ENCODE measurements at regions not wholly inside any gene's neighbourhood (a gene's known extent, or its start where the extent isn't known, plus 50 kb on each side); places are given as distances from the start of the nearest gene placed in this dataset.

GRCh38 chr3:43199645-43200306 lies 86.6 kb upstream of the SNRK start:
- Histone ChIP-seq H3K4me3 (no peak overlapping the region), H3K9me3 (peaks cover 0 to 5% (median 0%) of the 10 kb centered on the region in 3 donors), H3K27me3 (peaks cover 0 to 2% of the 10 kb centered on the region in 2 donors), H3K27ac (no peak overlapping the region), H3K4me1 (no peaks in the 10 kb centered on the region), H3K36me3 (no peaks in the 10 kb centered on the region)
- TF ChIP-seq CTCF (IDR thresholded peaks at IDR 0.05), result no peak
- intact Hi-C loops (cut with DNase I; ENCODE audit: low total_unique reads), result no loop called here
- DNase-seq, result no peak

- Histone ChIP-seq H3K36me3 (no peaks in the 10 kb centered on the region), H3K4me3 (no peak overlapping the region), H3K27ac (no peak overlapping the region), H3K9me3 (peaks cover 0 to 5% (median 0%) of the 10 kb centered on the region in 3 donors), H3K4me1 (no peaks in the 10 kb centered on the region), H3K27me3 (peaks cover 0 to 7% of the 10 kb centered on the region in 2 donors)
- TF ChIP-seq CTCF (IDR thresholded peaks at IDR 0.05), result no peak
- intact Hi-C loops (cut with DNase I; ENCODE audit: low total_unique reads), result no loop called here
- no peak for DNase-seq
Observed at GRCh38 chr3:43198791-43199644, 87.3 kb upstream of the SNRK start.

GRCh38 chr3:43198301-43198700 lies 88.0 kb upstream of the SNRK start:
- H3K27ac ChIP-seq, result no peak overlapping the region
- H3K9me3 ChIP-seq, result peaks cover 0 to 5% (median 0%) of the 10 kb centered on the region in 3 donors
- no peak for DNase-seq
- no peak overlapping the region for H3K4me3 ChIP-seq
- intact Hi-C loops (cut with DNase I; ENCODE audit: low total_unique reads), result no loop called here
- no peaks in the 10 kb centered on the region for H3K4me1 ChIP-seq
- no peak for TF ChIP-seq CTCF (IDR thresholded peaks at IDR 0.05)
- H3K27me3 ChIP-seq, result peaks cover 0 to 7% of the 10 kb centered on the region in 2 donors
- H3K36me3 ChIP-seq, result no peaks in the 10 kb centered on the region

GRCh38 chr3:43197181-43197580 lies 89.2 kb upstream of the SNRK start:
- peaks cover 0 to 7% of the 10 kb centered on the region in 2 donors for H3K27me3 ChIP-seq
- no peak for DNase-seq
- intact Hi-C loops (cut with DNase I; ENCODE audit: low total_unique reads), result no loop called here
- no peak for TF ChIP-seq CTCF (IDR thresholded peaks at IDR 0.05)
- no peak overlapping the region for H3K4me3 ChIP-seq
- no peak overlapping the region for H3K27ac ChIP-seq
- H3K9me3 ChIP-seq, result peaks cover 0 to 5% (median 0%) of the 10 kb centered on the region in 3 donors
- no peaks in the 10 kb centered on the region for H3K36me3 ChIP-seq
- H3K4me1 ChIP-seq, result no peaks in the 10 kb centered on the region

GRCh38 chr3:43196721-43197120 lies 89.6 kb upstream of the SNRK start:
- Histone ChIP-seq H3K27me3 (peaks cover 0 to 7% of the 10 kb centered on the region in 2 donors), H3K9me3 (peaks cover 0 to 5% (median 0%) of the 10 kb centered on the region in 3 donors), H3K4me3 (no peak overlapping the region), H3K4me1 (no peaks in the 10 kb centered on the region), H3K36me3 (no peaks in the 10 kb centered on the region), H3K27ac (no peak overlapping the region)
- intact Hi-C loops (cut with DNase I; ENCODE audit: low total_unique reads), result no loop called here
- DNase-seq, result no peak
- no peak for TF ChIP-seq CTCF (IDR thresholded peaks at IDR 0.05)
